H1 (cell line): ENCODE measurements at regions not wholly inside any gene's neighbourhood (a gene's known extent, or its start where the extent isn't known, plus 50 kb on each side); places are given as distances from the start of the nearest gene placed in this dataset.

Source experiments
- CTCF ChIA-PET: fragments of 300-600 bp; sonication (Branson Sonifier 250); formaldehyde crosslinking; loops from one replicate; lab custom pipeline; 2021; ENCODE audit not compliant: partially characterized antibody; lab: Charles Lee
- POLR2A ChIA-PET: fragments of 300-600 bp; sonication (Branson Sonifier 250); formaldehyde crosslinking; loops from one replicate; lab custom pipeline; 2021; ENCODE audit warnings: inconsistent platforms; ENCODE audit not compliant: partially characterized antibody; lab: Charles Lee
- DNase-seq, 2 experiments: peaks; one replicate each; pipeline versions ENCODE4 v3.0.0 to v3.0.0-alpha.2; 2010 to 2022; ENCODE audit warnings: low spot score in 2 of 2, low read depth in 1 of 2, mixed read lengths in 1 of 2
- FAIRE-seq: peaks from 2 replicates; lab custom pipeline; 2011; peaks lifted over from hg19 to GRCh38; lab: Jason Lieb, UNC
- H2AFZ ChIP-seq: 2 replicates; pipeline ENCODE4 v1.8.1; 2012; ENCODE audit warnings: low read length, inconsistent platforms
- H2AK5ac ChIP-seq: 2 replicates; pipeline ENCODE4 v1.6.1; 2013; ENCODE audit warnings: low read depth, low read length
- H2BK120ac ChIP-seq: replicated peaks from 2 replicates; pipeline ENCODE3; 2013; ENCODE audit warnings: low read depth, low read length, inconsistent platforms
- H2BK12ac ChIP-seq: 2 replicates; pipeline ENCODE4 v1.6.1; 2013; ENCODE audit warnings: low read depth, low read length
- H2BK15ac ChIP-seq: 2 replicates; pipeline ENCODE4 v1.6.1; 2013; ENCODE audit warnings: low read length
- H2BK20ac ChIP-seq: 2 replicates; pipeline ENCODE4 v1.6.1; 2013; ENCODE audit warnings: low read length
- H2BK5ac ChIP-seq: 2 replicates; pipeline ENCODE4 v1.6.1; 2013; ENCODE audit warnings: low read depth, low read length
- H3K14ac ChIP-seq: 2 replicates; pipeline ENCODE4 v1.6.1; 2013; ENCODE audit warnings: inconsistent platforms; ENCODE audit not compliant: insufficient read length
- H3K18ac ChIP-seq: 2 replicates; pipeline ENCODE4 v1.6.1; 2013; ENCODE audit warnings: low read length; ENCODE audit errors: extremely low read depth
- H3K23ac ChIP-seq: 2 replicates; pipeline ENCODE4 v1.6.1; 2013; ENCODE audit warnings: inconsistent platforms; ENCODE audit not compliant: insufficient read length
- H3K23me2 ChIP-seq: 2 replicates; pipeline ENCODE4 v1.6.1; 2013; ENCODE audit warnings: low read depth, low read length
- H3K27ac ChIP-seq: 2 replicates; pipeline ENCODE4 v1.6.1; 2011; ENCODE audit warnings: low read depth, low read length, inconsistent platforms
- H3K27me3 ChIP-seq, 4 experiments: replicated peaks in 1 of 4; 1 replicate in 1 of 4; 2 replicates in 3 of 4; pipeline versions ENCODE4 v1.6.1 to v1.8.1; 2011 to 2013; ENCODE audit warnings: low read length in 3 of 4, mild to moderate bottlenecking in 3 of 4, inconsistent platforms in 2 of 4, mixed read lengths in 2 of 4, moderate library complexity in 1 of 4; ENCODE audit not compliant: control insufficient read depth in 3 of 4, insufficient read depth in 3 of 4; ENCODE audit errors: extremely low read depth in 1 of 4
- H3K36me3 ChIP-seq, 4 experiments: 2 replicates each; pipeline versions ENCODE4 v1.6.1 to v1.8.1; 2011 to 2013; ENCODE audit warnings: mild to moderate bottlenecking in 4 of 4, low read length in 3 of 4, moderate library complexity in 2 of 4, control low read depth in 1 of 4, inconsistent platforms in 1 of 4; ENCODE audit not compliant: insufficient read depth in 4 of 4, control insufficient read depth in 2 of 4
- H3K4ac ChIP-seq: replicated peaks from 2 replicates; pipeline ENCODE3; 2013; ENCODE audit warnings: low read length, low read depth, mixed read lengths, inconsistent platforms; ENCODE audit not compliant: insufficient read length
- H3K4me1 ChIP-seq, 4 experiments: replicated peaks in 1 of 4; 1 replicate in 1 of 4; 2 replicates in 3 of 4; pipeline versions ENCODE4 v1.6.1 to v1.8.1; 2011 to 2013; ENCODE audit warnings: low read length in 3 of 4, inconsistent platforms in 2 of 4, mixed read lengths in 1 of 4; ENCODE audit not compliant: insufficient read depth in 4 of 4, control insufficient read depth in 3 of 4
- H3K4me2 ChIP-seq, 2 experiments: 2 replicates each; pipeline versions ENCODE4 v1.6.1 to v1.8.1; 2011 to 2013; ENCODE audit warnings: low read depth in 2 of 2, low read length in 2 of 2, control low read depth in 1 of 2, inconsistent platforms in 1 of 2, mild to moderate bottlenecking in 1 of 2; ENCODE audit not compliant: insufficient read depth in 1 of 2
- H3K4me3 ChIP-seq, 4 experiments: fragments of 200-600, 300-600 bp in 1 of 4; sonication (generic), shearing (Covaris generic), sonication (Bioruptor Twin) in 1 of 4; 2 replicates each; pipeline versions ENCODE4 v1.5.1 to v1.8.1; 2011 to 2016; ENCODE audit warnings: low read length in 4 of 4, low read depth in 3 of 4, control low read depth in 2 of 4, inconsistent platforms in 2 of 4, mild to moderate bottlenecking in 2 of 4, mixed read lengths in 1 of 4, moderate library complexity in 1 of 4; ENCODE audit not compliant: insufficient read depth in 2 of 4; ENCODE audit errors: extremely low read depth in 1 of 4
- H3K56ac ChIP-seq: replicated peaks from 2 replicates; pipeline ENCODE3; 2013; ENCODE audit warnings: low read depth, mild to moderate bottlenecking, mixed read lengths, low read length, inconsistent platforms; ENCODE audit not compliant: insufficient read length
- H3K79me1 ChIP-seq: 2 replicates; pipeline ENCODE4 v1.6.1; 2013; ENCODE audit warnings: low read depth, low read length, control low read depth
- H3K79me2 ChIP-seq, 2 experiments: 2 replicates each; pipeline versions ENCODE4 v1.6.1 to v1.8.1; 2012 to 2013; ENCODE audit warnings: low read length in 2 of 2, mild to moderate bottlenecking in 2 of 2, inconsistent platforms in 1 of 2; ENCODE audit not compliant: insufficient read depth in 2 of 2, control insufficient read depth in 1 of 2
- H3K9ac ChIP-seq, 4 experiments: replicated peaks in 1 of 4; 1 replicate in 1 of 4; 2 replicates in 3 of 4; pipeline versions ENCODE4 v1.6.1 to v1.8.1; 2011 to 2013; ENCODE audit warnings: low read depth in 3 of 4, low read length in 3 of 4, control low read depth in 2 of 4, mild to moderate bottlenecking in 2 of 4, moderate library complexity in 2 of 4, inconsistent platforms in 1 of 4; ENCODE audit errors: extremely low read depth in 1 of 4
- H3K9me3 ChIP-seq, 2 experiments: 2 replicates each; pipeline versions ENCODE4 v1.6.1 to v1.8.1; 2012 to 2013; ENCODE audit warnings: mild to moderate bottlenecking in 2 of 2, moderate library complexity in 2 of 2, control low read depth in 1 of 2, inconsistent platforms in 1 of 2, low read depth in 1 of 2, low read length in 1 of 2, mixed read lengths in 1 of 2; ENCODE audit not compliant: insufficient read depth in 2 of 2
- H4K20me1 ChIP-seq, 2 experiments: replicated peaks in 1 of 2; 2 replicates each; pipeline versions ENCODE3 to v1.8.1; 2011 to 2013; ENCODE audit warnings: inconsistent platforms in 2 of 2, low read length in 2 of 2, mild to moderate bottlenecking in 1 of 2; ENCODE audit not compliant: insufficient read depth in 2 of 2, control insufficient read depth in 1 of 2
- H4K5ac ChIP-seq: 2 replicates; pipeline ENCODE4 v1.6.1; 2013; ENCODE audit warnings: low read length, low read depth, mixed read lengths, inconsistent platforms; ENCODE audit not compliant: insufficient read length
- H4K8ac ChIP-seq: 2 replicates; pipeline ENCODE4 v1.8.0; 2013; ENCODE audit warnings: mild to moderate bottlenecking, moderate library complexity, low read length, inconsistent platforms; ENCODE audit not compliant: insufficient read depth; ENCODE audit errors: extremely low read depth
- H4K91ac ChIP-seq: replicated peaks from 2 replicates; pipeline ENCODE3; 2013; ENCODE audit warnings: low read length, mixed read lengths, inconsistent platforms; ENCODE audit not compliant: insufficient read length
- WGBS, 2 experiments: shearing (Covaris generic) in 1 of 2; methylation state at CpG; one replicate each; pipeline versions ENCODE4 v1.1.6 to v1.1.7; 2013 to 2015; ENCODE audit warnings: low lambda C conversion rate in 2 of 2, mixed read lengths in 2 of 2, inconsistent platforms in 1 of 2, low coverage in 1 of 2, missing lambda C conversion rate in 1 of 2; ENCODE audit not compliant: insufficient replicate concordance in 2 of 2, insufficient coverage in 1 of 2, insufficient read length in 1 of 2; ENCODE audit errors: extremely low coverage in 1 of 2, missing lambda C conversion rate in 1 of 2; 5-methylcytosine and 5-hydroxymethylcytosine counted together
- TF ChIP-seq, protein P1 (sequence below): IDR thresholded peaks from 2 replicates; pipeline ENCODE4 v1.6.1; 2012; ENCODE audit warnings: inconsistent platforms

DNA sequence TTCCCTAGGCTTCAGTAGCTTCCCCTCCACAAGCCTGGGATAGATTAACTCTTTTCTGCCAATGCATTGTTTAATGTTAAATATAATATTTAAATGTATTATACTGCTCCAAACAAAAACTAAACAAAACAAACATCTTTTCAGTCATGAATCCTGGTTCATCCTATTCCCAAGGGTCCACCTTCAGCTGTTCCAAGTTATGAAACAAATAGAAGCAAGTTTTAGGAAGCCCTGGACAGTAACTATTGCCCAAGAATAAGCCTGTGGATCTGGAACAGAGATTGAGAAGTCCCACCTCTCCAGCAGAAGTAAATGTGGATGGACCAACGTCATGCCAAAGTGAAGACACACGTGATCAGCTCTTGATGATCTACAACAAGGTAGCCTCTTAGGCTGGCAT is 408.1 kb downstream of the SETD4 start:
- DNase-seq: no peak
- Histone ChIP-seq H3K4ac (no peak overlapping the region), H2BK12ac (no peak overlapping the region)
- TF ChIP-seq, protein P1, sequence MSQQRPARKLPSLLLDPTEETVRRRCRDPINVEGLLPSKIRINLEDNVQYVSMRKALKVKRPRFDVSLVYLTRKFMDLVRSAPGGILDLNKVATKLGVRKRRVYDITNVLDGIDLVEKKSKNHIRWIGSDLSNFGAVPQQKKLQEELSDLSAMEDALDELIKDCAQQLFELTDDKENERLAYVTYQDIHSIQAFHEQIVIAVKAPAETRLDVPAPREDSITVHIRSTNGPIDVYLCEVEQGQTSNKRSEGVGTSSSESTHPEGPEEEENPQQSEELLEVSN: no peak
- TF ChIP-seq, all 59 proteins: peak for 0
- H3K4me2 ChIP-seq: no peak overlapping the region
- H3K9me3 ChIP-seq: no peaks in the 10 kb centered on the region
- no peak overlapping the region for H2BK20ac ChIP-seq
- no peak overlapping the region for H4K5ac ChIP-seq
- H2AFZ ChIP-seq: no peak overlapping the region
- no peak overlapping the region for H2AK5ac ChIP-seq
- no peaks in the 10 kb centered on the region for H3K23me2 ChIP-seq
- no peaks in the 10 kb centered on the region for H3K79me1 ChIP-seq
- ChIA-PET CTCF (interaction anchor here (1.6 kb wide), 1 partner anchor 12 kb away, joined by 4 read pairs; no protein-coding TSS in a partner anchor), POLR2A (no interaction called here)
- WGBS, 2 experiments: 68% methylated on average over 2 of the region's 2 CpGs; no CpG with 5 or more reads in 1 of the 2 experiments
- H3K14ac ChIP-seq: no peak overlapping the region
- H3K4me1 ChIP-seq: no peaks in the 10 kb centered on the region
- no peak overlapping the region for H4K8ac ChIP-seq
- H2BK15ac ChIP-seq: no peak overlapping the region
- no peaks in the 10 kb centered on the region for H3K36me3 ChIP-seq
- H3K4me3 ChIP-seq: no peak overlapping the region
- no peak overlapping the region for H3K9ac ChIP-seq
- H3K27ac ChIP-seq: no peak overlapping the region
- H3K23ac ChIP-seq: no peak overlapping the region
- H3K18ac ChIP-seq: no peak overlapping the region
- no peaks in the 10 kb centered on the region for H3K79me2 ChIP-seq
- H4K20me1 ChIP-seq: no peaks in the 10 kb centered on the region
- no peak overlapping the region for H4K91ac ChIP-seq
- H2BK120ac ChIP-seq: no peak overlapping the region
- H3K56ac ChIP-seq: no peak overlapping the region
- no peak for FAIRE-seq
- H3K27me3 ChIP-seq: no peaks in the 10 kb centered on the region
- H2BK5ac ChIP-seq: no peak overlapping the region
